ENCODE measurements at regions not wholly inside any gene's neighbourhood (a gene's known extent, or its start where the extent isn't known, plus 50 kb on each side); places are given as distances from the start of the nearest gene placed in this dataset.
"Not testable (repeated sequence)": the region's sequence is repeated elsewhere in the genome, so short reads cannot be mapped to it uniquely, and the experiment has no call there.

- DNase-seq (ENCODE audit: low read depth, low spot score): no peak
These were observed 569.0 kb upstream of the B3GAT1 start for GRCh38 chr11:134980819-134981710.

- DNase-seq (ENCODE audit: low read depth, low spot score): not testable (repeated sequence)
These were observed 567.0 kb upstream of the B3GAT1 start for GRCh38 chr11:134979089-134979457.

DNA sequence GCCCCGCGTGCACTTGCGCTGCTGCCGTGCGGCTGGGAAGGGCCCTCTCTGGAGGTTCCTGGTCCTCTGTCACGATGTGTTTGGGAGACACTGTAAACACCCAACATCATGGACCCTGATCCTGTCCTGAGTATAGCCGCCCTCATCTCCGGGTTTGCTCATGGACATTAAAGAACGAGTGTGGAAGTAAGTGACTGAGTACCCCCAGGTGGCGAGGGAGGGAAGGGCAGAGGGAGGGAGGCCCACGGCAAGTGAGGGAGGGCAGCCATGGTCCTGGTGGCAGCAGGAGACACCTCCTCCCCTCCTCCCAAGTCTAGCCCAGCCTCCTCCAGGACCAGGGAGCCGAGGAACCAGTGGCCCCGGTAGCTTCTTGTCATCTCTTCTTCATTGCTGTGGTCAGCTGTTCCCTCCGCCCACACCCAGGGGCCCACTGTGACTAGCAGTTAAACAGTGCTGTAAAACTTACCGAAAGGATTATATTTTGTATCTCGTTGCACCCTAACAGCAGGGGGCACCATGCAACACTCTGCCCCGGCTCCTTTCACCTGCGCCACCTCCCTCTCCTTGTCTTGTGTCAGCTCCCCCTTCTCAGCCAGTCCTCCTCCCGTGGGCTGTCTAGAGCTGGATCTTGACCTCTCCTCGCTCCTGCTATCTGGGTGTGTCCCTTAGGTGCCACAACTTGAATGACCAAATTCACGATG is 566.5 kb upstream of the B3GAT1 start:
- DNase-seq (ENCODE audit: low read depth, low spot score): no peak

DNA sequence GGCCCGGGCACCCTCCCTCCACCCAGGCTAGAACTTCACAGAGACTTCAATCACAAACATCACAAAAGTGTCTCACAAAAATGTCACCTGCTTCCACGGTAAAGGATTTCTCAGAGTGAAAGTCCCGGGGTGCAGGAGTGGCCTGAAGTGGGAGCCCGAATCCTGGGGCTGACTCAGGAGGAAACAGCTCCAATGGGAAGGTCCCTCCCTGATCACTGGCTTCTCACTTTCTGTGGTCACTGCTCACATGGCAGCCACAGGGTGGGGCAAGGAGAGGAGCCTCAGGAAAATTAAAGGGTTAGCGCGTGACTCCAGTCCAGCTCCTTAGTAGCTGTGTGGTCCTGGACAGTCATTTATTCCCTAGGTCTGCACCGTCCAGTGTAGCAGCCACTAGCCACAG is 564.5 kb upstream of the B3GAT1 start:
- no peak for DNase-seq (ENCODE audit: low read depth, low spot score)

- no peak for DNase-seq (ENCODE audit: low read depth, low spot score)
These were observed 563.9 kb upstream of the B3GAT1 start for GRCh38 chr11:134975866-134976376.

GRCh38 chr11:134973801-134974200 is 561.8 kb upstream of the B3GAT1 start:
- no peak for DNase-seq (ENCODE audit: low read depth, low spot score)

GRCh38 chr11:134971381-134971780 is 559.3 kb upstream of the B3GAT1 start:
- no peak for DNase-seq (ENCODE audit: low read depth, low spot score)

DNA sequence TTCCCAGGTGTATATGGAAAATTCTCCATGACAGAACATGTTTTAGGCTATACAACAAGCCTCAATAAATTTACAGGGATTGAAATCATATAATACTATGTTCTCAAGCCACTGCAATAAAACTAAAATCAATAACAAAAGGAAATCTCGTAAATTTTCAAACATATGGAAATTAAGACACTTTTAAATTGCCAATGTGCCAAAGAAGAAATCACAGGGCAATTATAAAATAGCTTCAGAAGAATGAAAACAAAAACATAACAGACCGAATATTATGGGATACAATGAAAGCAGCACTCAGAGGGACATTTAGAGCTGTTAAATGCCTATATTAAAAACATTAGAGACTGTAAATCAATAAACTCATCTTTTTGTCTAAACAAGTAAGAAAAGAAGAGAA is 555.7 kb upstream of the B3GAT1 start:
- no peak for DNase-seq (ENCODE audit: low read depth, low spot score)

GRCh38 chr11:134961386-134961785 is 549.3 kb upstream of the B3GAT1 start:
- not testable (repeated sequence) for DNase-seq (ENCODE audit: low read depth, low spot score)

DNA sequence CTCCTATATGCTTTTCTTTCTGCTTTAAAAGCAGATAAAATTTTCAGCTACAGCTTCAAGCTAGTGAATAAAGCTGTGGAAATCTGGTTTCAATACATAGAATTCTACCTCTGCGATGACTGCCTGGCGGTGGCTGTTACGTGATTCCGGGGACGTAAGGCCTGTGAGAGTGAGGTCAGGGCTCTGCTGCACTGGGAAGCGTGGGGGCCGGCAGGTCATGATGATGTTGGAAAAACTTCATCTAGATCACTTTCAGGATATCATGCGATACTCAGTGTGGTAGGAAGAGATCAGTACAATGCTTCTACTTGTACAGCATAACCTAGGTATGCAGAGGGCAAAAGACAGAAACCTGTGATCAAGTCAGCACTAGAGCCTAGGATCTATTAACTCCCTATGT is 546.8 kb upstream of the B3GAT1 start:
- no peak for DNase-seq (ENCODE audit: low read depth, low spot score)

- DNase-seq (ENCODE audit: low read depth, low spot score): no peak
These were observed 546.2 kb upstream of the B3GAT1 start for GRCh38 chr11:134958336-134958640.

DNA sequence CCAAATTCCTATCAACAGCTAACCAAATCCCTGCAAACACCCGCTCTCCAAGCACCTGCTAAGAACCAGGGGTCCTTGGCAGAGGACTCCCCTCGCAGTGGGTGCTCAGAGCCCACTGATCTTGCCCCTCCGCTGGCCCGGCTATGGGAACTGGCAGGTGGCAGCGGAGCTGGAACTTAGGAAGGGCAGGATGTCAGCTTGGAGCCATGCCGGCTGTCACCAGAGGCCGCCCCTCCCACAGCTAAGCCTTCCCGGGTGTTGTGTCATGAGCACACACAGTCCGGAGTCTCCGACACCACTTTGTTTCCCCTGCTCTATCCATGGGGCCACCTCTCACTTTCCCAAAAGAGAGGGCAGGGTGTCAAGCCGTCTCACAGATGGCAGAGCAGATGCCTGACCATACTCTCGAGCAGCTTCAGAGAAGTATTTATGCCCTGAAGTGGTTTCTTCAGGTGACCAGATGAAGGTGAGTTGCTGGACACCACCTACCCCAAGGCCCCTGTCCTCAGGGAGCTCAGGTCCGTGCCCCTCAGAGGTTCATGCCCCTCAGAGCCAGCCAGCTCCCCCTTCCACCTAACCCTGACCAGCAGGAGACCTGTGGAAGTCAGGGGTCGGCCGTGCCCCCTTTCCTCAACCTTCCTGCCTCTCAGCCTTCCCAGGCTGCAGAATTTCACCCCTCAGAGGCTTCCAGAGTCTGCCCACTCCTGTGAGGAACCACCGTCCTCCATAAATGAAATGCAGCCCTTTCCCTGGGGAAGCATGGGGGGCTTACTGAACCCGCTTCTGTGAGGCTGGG is 545.7 kb upstream of the B3GAT1 start:
- DNase-seq (ENCODE audit: low read depth, low spot score): no peak

GRCh38 chr11:134956450-134957210 is 544.6 kb upstream of the B3GAT1 start:
- no peak for DNase-seq (ENCODE audit: low read depth, low spot score)

- not testable (repeated sequence) for DNase-seq (ENCODE audit: low read depth, low spot score)
These were observed 543.9 kb upstream of the B3GAT1 start for GRCh38 chr11:134955970-134956369.

GRCh38 chr11:134955281-134955680 is 543.2 kb upstream of the B3GAT1 start:
- no peak for DNase-seq (ENCODE audit: low read depth, low spot score)

DNA sequence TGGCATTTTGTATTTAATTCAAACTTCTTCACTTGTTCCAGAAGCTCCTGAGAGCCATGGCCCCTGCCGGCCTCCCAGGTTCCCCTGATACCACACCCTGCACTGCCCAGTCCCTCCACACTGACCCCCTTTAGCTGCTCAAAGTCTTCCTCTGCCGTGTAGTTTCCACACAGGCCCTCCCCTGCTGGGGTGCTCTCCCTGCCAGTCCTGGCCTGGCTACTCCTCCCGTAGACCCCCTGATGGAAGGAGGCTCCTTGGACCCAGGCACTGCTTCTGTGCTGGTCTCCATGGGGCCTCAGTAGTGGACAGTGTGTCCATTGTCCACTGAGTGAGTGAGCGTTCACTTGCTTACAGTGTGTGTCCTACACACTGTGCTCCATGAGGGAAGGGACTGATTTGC is 542.4 kb upstream of the B3GAT1 start:
- not testable (repeated sequence) for DNase-seq (ENCODE audit: low read depth, low spot score)

- DNase-seq (ENCODE audit: low read depth, low spot score): not testable (repeated sequence)
These were observed 541.5 kb upstream of the B3GAT1 start for GRCh38 chr11:134953417-134953970.

GRCh38 chr11:134951305-134951700 is 539.3 kb upstream of the B3GAT1 start:
- no peak for DNase-seq (ENCODE audit: low read depth, low spot score)

DNA sequence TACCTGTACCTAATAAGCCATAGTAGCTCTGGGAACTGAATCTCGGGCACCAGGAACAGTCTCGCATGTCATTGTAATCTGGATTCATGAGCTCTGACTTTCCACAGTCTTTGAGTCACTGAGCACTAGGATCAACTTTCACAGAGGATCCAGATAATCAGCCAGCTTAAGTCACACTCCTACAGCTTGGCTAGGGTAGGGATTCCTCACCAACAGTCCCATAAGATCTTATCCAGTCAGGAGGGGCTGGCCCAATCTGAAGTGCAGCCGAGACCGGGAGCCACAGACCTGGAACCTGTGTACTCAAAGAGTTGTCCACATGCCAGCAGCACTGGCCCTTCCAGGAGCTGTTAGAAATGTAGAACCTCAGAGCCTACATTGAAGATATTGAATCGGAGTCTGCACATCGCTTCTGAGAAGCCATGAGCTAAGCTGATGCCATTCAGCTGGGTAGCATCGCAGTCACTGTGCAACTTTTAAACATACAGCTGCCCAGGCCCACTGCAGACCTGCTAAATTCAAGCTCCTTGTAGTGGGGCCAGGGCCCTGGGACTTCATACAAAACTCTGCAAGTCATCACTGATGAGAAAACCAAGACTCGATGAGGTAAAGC is 538.8 kb upstream of the B3GAT1 start:
- no peak for DNase-seq (ENCODE audit: low read depth, low spot score)

Data from pulmonary artery endothelial cell (primary cell).